Karpas-422 (cell line): ENCODE measurements at regions not wholly inside any gene's neighbourhood (a gene's known extent, or its start where the extent isn't known, plus 50 kb on each side); places are given as distances from the start of the nearest gene placed in this dataset.

Experiments
- DNase-seq: peaks from one replicate; pipeline ENCODE4 v3.0.0-alpha.2; 2015
- H2AFZ ChIP-seq: fragments of 200-600 bp; sonication (generic); 2 replicates; pipeline ENCODE4 v1.6.1; 2014; ENCODE audit warnings: antibody characterized with exemption, low read length, mixed read lengths
- H3K27ac ChIP-seq: fragments of 200-600 bp; sonication (generic); 2 replicates; pipeline ENCODE4 v1.5.1; 2014; ENCODE audit warnings: mild to moderate bottlenecking, low read length, moderate library complexity
- H3K27me3 ChIP-seq: fragments of 200-600 bp; sonication (generic); 2 replicates; pipeline ENCODE4 v1.6.1; 2014; ENCODE audit warnings: low read length, mixed read lengths
- H3K36me3 ChIP-seq: fragments of 200-600 bp; sonication (generic); 2 replicates; pipeline ENCODE4 v1.6.1; 2014; ENCODE audit warnings: low read length, mixed read lengths; ENCODE audit not compliant: insufficient read depth
- H3K4me1 ChIP-seq: fragments of 200-600 bp; sonication (generic); 2 replicates; pipeline ENCODE4 v1.6.1; 2014; ENCODE audit warnings: mild to moderate bottlenecking, low read length, mixed read lengths
- H3K4me2 ChIP-seq: fragments of 200-600 bp; sonication (generic); 2 replicates; pipeline ENCODE4 v1.6.1; 2014; ENCODE audit warnings: low read length, low read depth, mild to moderate bottlenecking; ENCODE audit not compliant: poor library complexity, severe bottlenecking
- H3K4me3 ChIP-seq: fragments of 200-600 bp; sonication (generic); 2 replicates; pipeline ENCODE4 v1.5.1; 2014; ENCODE audit warnings: mild to moderate bottlenecking, antibody characterized with exemption, low read length, mixed read lengths
- H3K79me2 ChIP-seq: fragments of 200-600 bp; sonication (generic); 2 replicates; pipeline ENCODE4 v1.6.1; 2014; ENCODE audit warnings: mild to moderate bottlenecking, low read length, mixed read lengths
- H3K9ac ChIP-seq: fragments of 200-600 bp; sonication (generic); 2 replicates; pipeline ENCODE4 v1.6.0; 2014; ENCODE audit warnings: low read length
- H3K9me2 ChIP-seq: fragments of 200-600 bp; sonication (generic), shearing (Covaris generic); replicated peaks from 2 replicates; pipeline ENCODE4 v1.6.0; 2014; ENCODE audit warnings: mild to moderate bottlenecking, low read length, moderate library complexity; ENCODE audit not compliant: insufficient read depth
- H3K9me3 ChIP-seq: fragments of 300-700, 200-600 bp; sonication (generic); 2 replicates; pipeline ENCODE4 v1.6.1; 2014; ENCODE audit warnings: low read length, mixed read lengths
- H4K20me1 ChIP-seq: fragments of 200-600 bp; sonication (generic); 2 replicates; pipeline ENCODE4 v1.6.1; 2014; ENCODE audit warnings: mild to moderate bottlenecking, antibody characterized with exemption, low read length, low read depth; ENCODE audit not compliant: insufficient read depth

DNA sequence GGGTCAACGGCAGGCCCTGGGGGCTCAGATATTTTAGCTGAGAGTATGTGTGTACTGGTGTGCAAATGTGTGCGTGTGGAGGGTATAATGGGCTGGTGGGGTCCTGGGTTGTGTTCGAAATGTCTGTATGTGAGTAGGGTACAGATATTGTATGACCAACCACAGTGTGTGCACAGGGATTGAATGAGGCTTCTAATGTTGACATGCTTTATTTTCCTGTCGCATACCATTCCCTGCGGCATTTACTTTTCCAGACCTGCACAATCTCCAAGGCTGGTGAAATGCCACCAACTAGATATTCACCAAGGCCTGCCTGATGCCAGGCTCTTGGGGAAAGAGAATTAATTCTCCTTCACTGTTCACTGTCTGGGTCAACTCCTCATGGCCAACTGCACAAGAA, 441.4 kb upstream of the SULF2 start:
- H3K9me3 ChIP-seq: no peaks in the 10 kb centered on the region
- no peaks in the 10 kb centered on the region for H3K4me1 ChIP-seq
- H3K9me2 ChIP-seq: no peaks in the 10 kb centered on the region
- no peak overlapping the region for H3K4me3 ChIP-seq
- no peak overlapping the region for H3K4me2 ChIP-seq
- no peak overlapping the region for H2AFZ ChIP-seq
- no peaks in the 10 kb centered on the region for H3K27me3 ChIP-seq
- no peaks in the 10 kb centered on the region for H3K79me2 ChIP-seq
- no peak for DNase-seq
- H3K36me3 ChIP-seq: no peaks in the 10 kb centered on the region
- no peaks in the 10 kb centered on the region for H4K20me1 ChIP-seq
- H3K9ac ChIP-seq: no peak overlapping the region
- H3K27ac ChIP-seq: no peak overlapping the region

DNA sequence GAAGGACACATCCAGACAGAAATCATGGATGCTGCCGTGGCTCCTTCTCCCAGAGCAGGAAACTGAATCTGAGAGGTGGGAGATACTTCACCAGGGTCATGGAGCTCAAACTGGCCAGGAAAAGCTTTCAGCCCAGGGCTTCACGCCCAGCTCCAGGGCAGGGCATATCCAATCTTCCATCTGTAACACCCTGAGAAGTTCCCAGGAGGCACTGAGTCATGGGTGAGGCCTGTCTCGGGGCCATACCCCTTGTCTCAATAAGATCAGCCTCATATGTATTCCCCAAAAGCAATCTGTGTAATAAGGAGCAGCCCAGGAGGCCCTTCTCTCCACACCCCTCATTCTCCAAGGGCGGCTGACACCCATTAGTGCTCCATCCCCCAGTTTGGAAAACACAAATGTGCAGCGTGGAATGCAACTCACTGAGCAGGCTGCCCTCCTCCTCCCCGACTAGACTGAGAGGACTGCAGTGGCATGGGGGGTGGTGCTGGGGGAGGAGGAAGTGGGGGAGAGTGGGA, 439.3 kb upstream of the SULF2 start:
- Histone ChIP-seq H3K9me3 (no peaks in the 10 kb centered on the region), H3K79me2 (no peaks in the 10 kb centered on the region), H3K27ac (no peak overlapping the region), H3K9me2 (no peaks in the 10 kb centered on the region), H3K4me3 (no peak overlapping the region), H2AFZ (no peak overlapping the region), H3K36me3 (no peaks in the 10 kb centered on the region), H4K20me1 (no peaks in the 10 kb centered on the region), H3K27me3 (no peaks in the 10 kb centered on the region), H3K4me2 (no peak overlapping the region), H3K4me1 (no peaks in the 10 kb centered on the region), H3K9ac (no peak overlapping the region)
- DNase-seq: no peak

DNA sequence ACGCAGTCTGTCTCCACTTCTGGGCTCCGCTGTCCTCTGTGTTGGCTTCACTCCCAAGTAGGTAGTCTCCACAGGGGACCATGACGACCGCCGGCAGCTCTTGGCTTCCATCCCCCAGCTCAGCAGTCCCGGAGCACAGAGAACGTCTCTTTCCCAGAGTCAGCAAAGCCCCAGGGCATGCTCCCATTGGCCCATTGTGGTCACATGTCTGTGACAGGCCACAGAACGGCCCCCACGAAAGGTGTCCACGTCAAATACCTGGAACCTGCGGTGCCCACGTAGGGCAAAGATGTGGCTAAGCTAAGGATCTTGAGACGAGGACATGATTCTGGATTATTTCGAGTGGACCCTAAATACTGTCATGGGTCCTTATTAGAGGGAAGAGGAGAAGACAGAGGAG, 438.4 kb upstream of the SULF2 start:
- H3K9ac ChIP-seq: no peak overlapping the region
- no peaks in the 10 kb centered on the region for H3K9me2 ChIP-seq
- no peak overlapping the region for H2AFZ ChIP-seq
- no peaks in the 10 kb centered on the region for H3K4me1 ChIP-seq
- H3K36me3 ChIP-seq: no peaks in the 10 kb centered on the region
- no peak overlapping the region for H3K4me2 ChIP-seq
- no peak for DNase-seq
- no peak overlapping the region for H3K4me3 ChIP-seq
- no peaks in the 10 kb centered on the region for H4K20me1 ChIP-seq
- H3K9me3 ChIP-seq: no peaks in the 10 kb centered on the region
- no peak overlapping the region for H3K27ac ChIP-seq
- H3K27me3 ChIP-seq: no peaks in the 10 kb centered on the region
- H3K79me2 ChIP-seq: no peaks in the 10 kb centered on the region

DNA sequence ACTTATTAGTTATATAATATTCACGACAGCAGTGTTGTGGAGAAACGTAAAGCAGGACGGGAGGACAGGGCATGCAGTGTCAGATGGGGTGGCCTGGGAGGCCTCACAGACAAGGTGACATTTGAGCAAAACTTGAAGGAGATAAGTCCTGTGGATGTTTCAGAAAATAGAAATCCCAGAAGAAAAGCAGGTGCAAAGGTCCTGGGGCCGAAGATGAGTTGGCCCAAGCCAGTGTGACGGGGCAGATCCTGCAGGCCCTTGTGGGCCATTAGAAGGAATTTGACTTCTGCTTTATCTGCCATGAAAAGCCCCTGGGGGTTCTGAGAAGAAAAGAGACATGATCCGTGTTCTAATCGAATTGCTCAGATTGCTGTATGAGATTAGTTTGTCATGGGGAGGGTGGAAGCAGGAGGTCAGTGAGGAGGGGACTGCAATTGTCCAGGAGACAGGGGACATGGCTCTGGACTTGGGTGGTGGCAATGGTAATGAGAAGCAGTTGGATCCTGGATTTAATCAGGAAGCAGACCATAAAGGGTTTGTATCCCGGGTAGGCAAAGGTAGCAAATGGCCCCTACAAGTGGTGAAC, 437.4 kb upstream of the SULF2 start:
- H4K20me1 ChIP-seq: no peaks in the 10 kb centered on the region
- H3K36me3 ChIP-seq: no peaks in the 10 kb centered on the region
- H3K79me2 ChIP-seq: no peaks in the 10 kb centered on the region
- no peak overlapping the region for H2AFZ ChIP-seq
- DNase-seq: no peak
- no peaks in the 10 kb centered on the region for H3K9me2 ChIP-seq
- no peak overlapping the region for H3K27ac ChIP-seq
- no peak overlapping the region for H3K4me2 ChIP-seq
- H3K4me3 ChIP-seq: no peak overlapping the region
- H3K9ac ChIP-seq: no peak overlapping the region
- no peaks in the 10 kb centered on the region for H3K9me3 ChIP-seq
- H3K27me3 ChIP-seq: no peaks in the 10 kb centered on the region
- no peaks in the 10 kb centered on the region for H3K4me1 ChIP-seq

DNA sequence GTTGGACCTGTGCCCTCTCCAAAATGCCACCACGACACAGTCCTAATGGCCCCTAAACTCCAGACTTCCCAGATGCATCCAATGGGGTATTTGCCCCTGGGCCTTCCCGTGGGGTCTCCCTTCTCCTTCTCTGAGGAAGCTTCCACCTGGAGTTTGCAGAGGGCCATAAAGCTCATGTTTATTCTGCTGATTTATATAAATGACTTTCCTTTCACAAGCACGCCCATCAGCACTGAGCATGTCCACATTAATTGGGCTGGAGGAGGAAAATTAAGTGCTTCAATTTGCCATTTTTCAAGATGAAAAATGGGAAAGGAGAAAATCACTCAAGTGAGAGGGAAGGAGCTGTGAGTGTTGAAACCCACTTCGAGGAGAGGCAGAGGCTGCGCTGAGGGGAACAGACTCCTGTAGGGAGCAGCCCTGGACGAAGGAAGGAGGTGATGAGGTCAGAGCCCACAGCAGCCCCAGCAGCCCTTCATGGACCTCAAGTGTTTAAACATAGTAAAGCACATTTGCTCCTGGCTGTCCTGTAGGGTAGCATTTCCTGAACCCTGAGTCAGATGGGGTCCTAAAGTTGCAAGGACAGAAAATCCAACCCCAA, 434.9 kb upstream of the SULF2 start:
- Histone ChIP-seq H3K9ac (no peak overlapping the region), H3K9me3 (no peaks in the 10 kb centered on the region), H3K9me2 (no peaks in the 10 kb centered on the region), H4K20me1 (no peaks in the 10 kb centered on the region), H3K4me3 (no peak overlapping the region), H3K27ac (no peak overlapping the region), H3K79me2 (no peaks in the 10 kb centered on the region), H3K4me2 (no peak overlapping the region), H3K36me3 (no peaks in the 10 kb centered on the region), H3K4me1 (no peaks in the 10 kb centered on the region), H2AFZ (no peak overlapping the region), H3K27me3 (no peaks in the 10 kb centered on the region)
- no peak for DNase-seq

DNA sequence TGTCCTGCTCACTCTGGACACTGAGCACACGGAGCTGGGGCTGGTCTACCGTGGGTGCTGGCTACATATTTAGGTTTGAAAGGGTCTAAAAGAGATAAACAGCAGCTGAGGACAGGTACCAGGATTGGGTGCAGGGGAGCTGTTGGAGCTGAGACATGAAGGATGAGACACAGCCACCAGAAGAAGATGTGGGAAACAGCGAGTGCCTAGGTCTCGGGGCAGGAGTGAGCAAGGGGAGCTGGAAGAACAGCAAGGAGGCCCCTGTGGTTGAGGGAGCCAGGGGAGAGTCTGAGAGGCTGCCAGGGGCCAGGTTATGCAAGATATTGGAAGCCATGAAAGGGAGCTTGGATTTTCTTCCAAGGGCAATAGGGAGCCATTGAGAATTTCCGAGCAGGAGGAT, 434.0 kb upstream of the SULF2 start:
- no peak for DNase-seq
- no peaks in the 10 kb centered on the region for H3K27me3 ChIP-seq
- H3K4me3 ChIP-seq: no peak overlapping the region
- H3K9me2 ChIP-seq: no peaks in the 10 kb centered on the region
- no peak overlapping the region for H3K4me2 ChIP-seq
- no peaks in the 10 kb centered on the region for H3K9me3 ChIP-seq
- no peak overlapping the region for H2AFZ ChIP-seq
- H3K36me3 ChIP-seq: no peaks in the 10 kb centered on the region
- no peak overlapping the region for H3K9ac ChIP-seq
- H3K79me2 ChIP-seq: no peaks in the 10 kb centered on the region
- no peaks in the 10 kb centered on the region for H4K20me1 ChIP-seq
- H3K4me1 ChIP-seq: no peaks in the 10 kb centered on the region
- H3K27ac ChIP-seq: no peak overlapping the region

DNA sequence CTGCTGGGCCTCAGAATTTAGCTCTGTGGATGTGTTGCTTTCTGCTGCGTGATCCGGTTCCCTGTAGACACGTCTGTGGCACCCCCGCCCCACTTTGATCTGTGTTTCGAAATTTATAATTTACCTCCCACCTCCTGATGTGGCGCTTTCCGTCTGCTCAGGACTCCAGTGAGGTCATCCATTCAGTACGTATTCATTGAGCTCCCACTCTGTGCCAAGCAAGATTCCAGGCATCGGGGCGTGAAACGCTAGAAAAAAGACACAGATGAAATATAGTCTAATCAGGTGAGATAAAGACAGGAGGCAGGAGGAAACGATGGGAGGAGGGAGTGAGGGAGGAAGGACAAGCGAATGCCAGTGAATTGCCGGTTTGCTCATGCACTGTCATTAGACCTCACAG, 431.9 kb upstream of the SULF2 start:
- no peaks in the 10 kb centered on the region for H3K9me3 ChIP-seq
- H3K27ac ChIP-seq: no peak overlapping the region
- H3K79me2 ChIP-seq: no peaks in the 10 kb centered on the region
- no peak for DNase-seq
- H2AFZ ChIP-seq: no peak overlapping the region
- H3K9ac ChIP-seq: no peak overlapping the region
- no peaks in the 10 kb centered on the region for H3K27me3 ChIP-seq
- H3K9me2 ChIP-seq: no peaks in the 10 kb centered on the region
- no peaks in the 10 kb centered on the region for H3K4me1 ChIP-seq
- no peaks in the 10 kb centered on the region for H4K20me1 ChIP-seq
- no peaks in the 10 kb centered on the region for H3K36me3 ChIP-seq
- no peak overlapping the region for H3K4me3 ChIP-seq
- H3K4me2 ChIP-seq: no peak overlapping the region

DNA sequence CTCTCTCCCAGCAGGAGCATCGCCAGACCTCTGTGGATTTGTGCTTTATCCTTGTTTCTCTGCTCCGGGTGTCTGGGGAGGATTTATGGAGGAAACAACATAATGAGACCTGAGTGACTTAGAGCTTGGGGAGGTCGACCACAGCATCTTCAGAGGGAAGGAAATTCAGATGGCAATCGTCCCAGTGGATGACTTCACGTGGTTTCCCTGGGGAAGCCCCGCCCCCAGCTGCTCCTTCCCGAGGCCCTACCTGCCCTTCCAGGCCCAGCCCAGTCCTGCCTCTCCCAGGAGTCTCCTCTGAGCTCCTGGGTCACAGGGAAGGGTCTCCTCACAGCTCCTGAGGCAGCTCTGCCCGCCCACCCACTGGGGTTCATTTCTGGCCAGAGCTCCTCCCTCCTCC, 430.3 kb upstream of the SULF2 start:
- DNase-seq: no peak
- Histone ChIP-seq H3K27me3 (no peaks in the 10 kb centered on the region), H4K20me1 (no peaks in the 10 kb centered on the region), H3K27ac (no peak overlapping the region), H3K4me2 (no peak overlapping the region), H3K79me2 (no peaks in the 10 kb centered on the region), H3K9me2 (no peaks in the 10 kb centered on the region), H3K4me1 (no peaks in the 10 kb centered on the region), H3K4me3 (no peak overlapping the region), H3K9me3 (no peaks in the 10 kb centered on the region), H2AFZ (no peak overlapping the region), H3K9ac (no peak overlapping the region), H3K36me3 (no peaks in the 10 kb centered on the region)
